IMR-90 (cell line): ENCODE measurements at regions not wholly inside any gene's neighbourhood (a gene's known extent, or its start where the extent isn't known, plus 50 kb on each side); places are given as distances from the start of the nearest gene placed in this dataset.

ENCODE experiments used
- ATAC-seq: fragments of 200-7000 bp; cut with Tn5 transposase; 2 replicates; pipeline ENCODE4 v1.9.1; 2020; ENCODE audit warnings: low read depth, mild to moderate bottlenecking, moderate library complexity
- BruUV-seq: library from RNA; stranded (reverse); fragments of 400-500 nt; replicated peaks from 2 replicates; lab custom pipeline; 2021; lab: Mats Ljungman, UMichigan
- CTCF ChIA-PET: fragments of 300-600 bp; formaldehyde crosslinking; extraction: SDS; loops from one replicate; lab custom pipeline; 2021; ENCODE audit warnings: antibody characterized with exemption; lab: Yijun Ruan, JAX
- POLR2A ChIA-PET: fragments of 300-600 bp; sonication (Branson Sonifier 250); formaldehyde crosslinking; loops from one replicate; lab custom pipeline; 2022; ENCODE audit warnings: antibody characterized with exemption; ENCODE audit not compliant: unreplicated experiment; lab: Charles Lee
- DNase-seq: peaks from one replicate; pipeline ENCODE4 v3.0.0; 2013
- H2AFZ ChIP-seq: replicated peaks from 2 replicates; pipeline ENCODE3; 2013; ENCODE audit warnings: low read length, mild to moderate bottlenecking; ENCODE audit not compliant: poor library complexity
- H2AK5ac ChIP-seq: 2 replicates; pipeline ENCODE4 v1.6.1; 2013; ENCODE audit warnings: low read depth, low read length, inconsistent platforms
- H2AK9ac ChIP-seq: replicated peaks from 2 replicates; pipeline ENCODE3; 2013; ENCODE audit warnings: mild to moderate bottlenecking, low read depth, low read length, moderate library complexity; ENCODE audit not compliant: poor library complexity
- H2BK120ac ChIP-seq: 2 replicates; pipeline ENCODE4 v1.6.1; 2013; ENCODE audit warnings: low read depth, low read length, inconsistent platforms
- H2BK15ac ChIP-seq: 3 replicates; pipeline ENCODE4 v1.6.1; 2013; ENCODE audit warnings: low read depth, low read length, inconsistent platforms
- H2BK20ac ChIP-seq: 2 replicates; pipeline ENCODE4 v1.6.1; 2013; ENCODE audit warnings: low read depth, mild to moderate bottlenecking, inconsistent platforms, low read length, moderate library complexity
- H2BK5ac ChIP-seq: 2 replicates; pipeline ENCODE4 v1.6.1; 2013; ENCODE audit warnings: mild to moderate bottlenecking, low read depth, low read length, inconsistent platforms; ENCODE audit not compliant: poor library complexity, severe bottlenecking
- H3K14ac ChIP-seq: replicated peaks from 2 replicates; pipeline ENCODE4 v1.6.1; 2013; ENCODE audit warnings: low read depth, low read length, inconsistent platforms
- H3K18ac ChIP-seq: 2 replicates; pipeline ENCODE4 v1.6.1; 2013; ENCODE audit warnings: low read depth, low read length, control low read depth
- H3K23ac ChIP-seq: 2 replicates; pipeline ENCODE4 v1.6.1; 2013; ENCODE audit warnings: low read depth, low read length, inconsistent platforms
- H3K27ac ChIP-seq: 2 replicates; pipeline ENCODE4 v1.5.1; 2013; ENCODE audit warnings: mild to moderate bottlenecking, control low read depth, low read length; ENCODE audit not compliant: insufficient read depth
- H3K27me3 ChIP-seq: 2 replicates; pipeline ENCODE4 v1.6.1; 2013; ENCODE audit warnings: low read length; ENCODE audit not compliant: control insufficient read depth, insufficient read depth
- H3K36me3 ChIP-seq: 2 replicates; pipeline ENCODE4 v1.6.1; 2013; ENCODE audit warnings: low read length, mixed read lengths; ENCODE audit not compliant: control insufficient read depth, insufficient read depth
- H3K4ac ChIP-seq: 2 replicates; pipeline ENCODE4 v1.6.1; 2013; ENCODE audit warnings: low read depth, low read length, inconsistent platforms
- H3K4me1 ChIP-seq: 2 replicates; pipeline ENCODE4 v1.6.1; 2013; ENCODE audit warnings: low read length, mixed read lengths; ENCODE audit not compliant: control insufficient read depth, insufficient read depth
- H3K4me2 ChIP-seq: 2 replicates; pipeline ENCODE4 v1.6.1; 2013; ENCODE audit warnings: low read depth, mild to moderate bottlenecking, control low read depth, low read length, moderate library complexity
- H3K4me3 ChIP-seq: 2 replicates; pipeline ENCODE4 v1.5.1; 2013; ENCODE audit warnings: low read depth, mild to moderate bottlenecking, control low read depth, low read length, moderate library complexity; ENCODE audit not compliant: insufficient read depth
- H3K56ac ChIP-seq: 2 replicates; pipeline ENCODE4 v1.6.1; 2013; ENCODE audit warnings: low read length, inconsistent platforms; ENCODE audit not compliant: insufficient read depth; ENCODE audit errors: extremely low read depth
- H3K79me1 ChIP-seq, 2 experiments: 2 replicates each; pipeline ENCODE4 v1.6.1; 2013; ENCODE audit warnings: low read length in 2 of 2, inconsistent platforms in 1 of 2, low read depth in 1 of 2
- H3K9ac ChIP-seq: 2 replicates; pipeline ENCODE4 v1.6.1; 2013; ENCODE audit warnings: low read depth, low read length, control low read depth
- H3K9me1 ChIP-seq: 2 replicates; pipeline ENCODE4 v1.6.1; 2013; ENCODE audit warnings: low read length, inconsistent platforms; ENCODE audit not compliant: insufficient read depth
- H3K9me3 ChIP-seq: 2 replicates; pipeline ENCODE4 v1.6.1; 2013; ENCODE audit warnings: low read length; ENCODE audit not compliant: control insufficient read depth, insufficient read depth
- H4K20me1 ChIP-seq: 2 replicates; pipeline ENCODE4 v1.6.1; 2013; ENCODE audit warnings: low read length, inconsistent platforms; ENCODE audit not compliant: insufficient read depth
- H4K5ac ChIP-seq: 2 replicates; pipeline ENCODE4 v1.6.1; 2013; ENCODE audit warnings: mild to moderate bottlenecking, low read depth, low read length, control low read depth
- H4K8ac ChIP-seq, 2 experiments: 2 replicates each; pipeline ENCODE4 v1.6.1; 2013; ENCODE audit warnings: low read depth in 2 of 2, low read length in 2 of 2, control low read depth in 1 of 2, inconsistent platforms in 1 of 2
- H4K91ac ChIP-seq: 2 replicates; pipeline ENCODE4 v1.6.1; 2013; ENCODE audit warnings: low read depth, low read length, inconsistent platforms; ENCODE audit not compliant: insufficient read depth
- BHLHE40 ChIP-seq: fragments of 150-350 bp; IDR thresholded peaks from 2 replicates; pipeline ENCODE4 v1.6.1; 2016; ENCODE audit warnings: mild to moderate bottlenecking, low read depth, low read length
- CEBPB ChIP-seq: IDR thresholded peaks from 2 replicates; pipeline ENCODE4 v1.6.1; 2012; ENCODE audit warnings: low read depth, low read length, improper control_type of control experiment
- CHD1 ChIP-seq: IDR thresholded peaks from 2 replicates; pipeline ENCODE4 v1.6.1; 2012; ENCODE audit warnings: low read depth, low read length, improper control_type of control experiment
- FOS ChIP-seq: fragments of 150-350 bp; IDR thresholded peaks from 2 replicates; pipeline ENCODE4 v1.6.1; 2016; ENCODE audit warnings: low read depth, low read length
- MAFK ChIP-seq: IDR thresholded peaks from 2 replicates; pipeline ENCODE4 v1.6.1; 2012; ENCODE audit warnings: low read depth, low read length, improper control_type of control experiment
- MAZ ChIP-seq: IDR thresholded peaks from 2 replicates; pipeline ENCODE4 v1.6.1; 2012; ENCODE audit warnings: low read depth, mild to moderate bottlenecking, low read length, improper control_type of control experiment, moderate library complexity, borderline replicate concordance
- MXI1 ChIP-seq: IDR thresholded peaks from 2 replicates; pipeline ENCODE4 v1.6.1; 2012; ENCODE audit warnings: low read depth, mild to moderate bottlenecking, low read length, moderate library complexity, borderline replicate concordance
- NFE2L2 ChIP-seq: fragments of 150-350 bp; IDR thresholded peaks from 2 replicates; pipeline ENCODE4 v1.6.1; 2016; ENCODE audit warnings: low read depth, mild to moderate bottlenecking, low read length
- POLR2A ChIP-seq: IDR thresholded peaks from 2 replicates; pipeline ENCODE4 v1.6.1; 2012; ENCODE audit warnings: mild to moderate bottlenecking, low read depth, low read length
- RAD21 ChIP-seq: IDR thresholded peaks from 2 replicates; pipeline ENCODE4 v1.6.1; 2012; ENCODE audit warnings: low read length, improper control_type of control experiment
- RCOR1 ChIP-seq: IDR thresholded peaks from 2 replicates; pipeline ENCODE4 v1.6.1; 2012; ENCODE audit warnings: mild to moderate bottlenecking, low read length, improper control_type of control experiment; ENCODE audit not compliant: insufficient replicate concordance
- RFX5 ChIP-seq: IDR thresholded peaks from 2 replicates; pipeline ENCODE4 v1.8.0; 2012; ENCODE audit warnings: low read depth, mild to moderate bottlenecking, low read length, moderate library complexity
- SMC3 ChIP-seq: fragments of 150-350 bp; IDR thresholded peaks from 2 replicates; pipeline ENCODE4 v1.6.1; 2016; ENCODE audit warnings: low read depth, mild to moderate bottlenecking, antibody characterized with exemption, low read length, moderate library complexity
- USF2 ChIP-seq: fragments of 150-350 bp; IDR thresholded peaks from 2 replicates; pipeline ENCODE4 v1.6.1; 2017; ENCODE audit warnings: mild to moderate bottlenecking, antibody characterized with exemption, low read length, low read depth
- WGBS, 2 experiments: methylation state at CpG; one replicate each; pipeline versions ENCODE4 v1.1.5 to v1.1.7; 2013; ENCODE audit warnings: missing lambda C conversion rate in 2 of 2; ENCODE audit not compliant: insufficient read length in 1 of 2; ENCODE audit errors: extremely low coverage in 2 of 2; 5-methylcytosine and 5-hydroxymethylcytosine counted together
- dilution Hi-C: fragments of 300-500 bp; cut with HindIII; formaldehyde crosslinking; loops from one replicate; pipeline ENCODE4 v1.14.3; 2018; ENCODE audit warnings: low sequenced_read_pairs; ENCODE audit not compliant: unreplicated experiment
- in situ Hi-C: fragments of 300-500 bp; cut with MboI; formaldehyde crosslinking; loops from 3 replicates; pipeline ENCODE4 v1.14.3; 2019; ENCODE audit warnings: low sequenced_read_pairs, inconsistent platforms, mixed read lengths
- intact Hi-C: fragments of 100-400 bp; cut with micrococcal nuclease; formaldehyde crosslinking; loops from 2 replicates; pipeline ENCODE4 v1.10.0; 2022
- TF ChIP-seq, protein P1 (sequence below): fragments of 150-350 bp; IDR thresholded peaks from 2 replicates; pipeline ENCODE4 v1.6.1; 2016; ENCODE audit warnings: low read depth, mild to moderate bottlenecking, low read length, moderate library complexity, borderline replicate concordance
- TF ChIP-seq, protein P2 (sequence below): conservative IDR thresholded peaks from 2 replicates; pipeline ENCODE4 v1.5.1; 2012; ENCODE audit warnings: mild to moderate bottlenecking, low read depth, low read length, improper control_type of control experiment

DNA sequence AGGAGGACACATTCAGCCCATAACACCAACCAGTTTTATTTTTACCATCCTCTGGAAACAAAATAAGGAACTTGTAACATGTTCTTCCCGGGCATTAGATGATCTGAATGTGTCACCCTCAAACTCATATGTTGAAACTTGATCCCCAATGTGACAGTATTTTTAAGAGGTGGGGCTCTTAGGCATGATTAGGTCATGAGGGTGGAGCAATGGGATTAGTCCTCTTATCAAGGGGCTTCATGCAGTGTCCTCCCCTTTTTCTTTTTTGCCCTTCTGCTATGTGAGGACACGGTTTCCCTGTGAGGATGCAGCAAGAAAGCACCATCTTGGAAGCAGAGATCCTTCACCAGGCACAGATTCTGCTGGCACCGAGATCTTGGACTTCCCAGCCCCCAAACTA, 401.5 kb upstream of the TRIB2 start:
- H3K79me1 ChIP-seq: no peaks in the 10 kb centered on the region
- in situ Hi-C loops (no loop called here), dilution Hi-C loops (no loop called here), intact Hi-C loops (no loop called here)
- H2BK5ac ChIP-seq: no peak overlapping the region
- H3K56ac ChIP-seq: no peak overlapping the region
- POLR2A ChIA-PET: no interaction called here
- no peak overlapping the region for H2AFZ ChIP-seq
- no peak overlapping the region for H2AK5ac ChIP-seq
- no peak overlapping the region for H3K9ac ChIP-seq
- no peaks in the 10 kb centered on the region for H3K27me3 ChIP-seq
- H3K18ac ChIP-seq: no peak overlapping the region
- H4K8ac ChIP-seq: no peak overlapping the region
- TF ChIP-seq FOS (no peak), USF2 (no peak), CHD1 (no peak), RCOR1 (no peak), POLR2A (no peak), SMC3 (no peak), RFX5 (no peak), MAZ (no peak), MAFK (no peak), BHLHE40 (no peak), CEBPB (no peak), MXI1 (no peak), RAD21 (no peak), NFE2L2 (no peak)
- TF ChIP-seq, protein P1, sequence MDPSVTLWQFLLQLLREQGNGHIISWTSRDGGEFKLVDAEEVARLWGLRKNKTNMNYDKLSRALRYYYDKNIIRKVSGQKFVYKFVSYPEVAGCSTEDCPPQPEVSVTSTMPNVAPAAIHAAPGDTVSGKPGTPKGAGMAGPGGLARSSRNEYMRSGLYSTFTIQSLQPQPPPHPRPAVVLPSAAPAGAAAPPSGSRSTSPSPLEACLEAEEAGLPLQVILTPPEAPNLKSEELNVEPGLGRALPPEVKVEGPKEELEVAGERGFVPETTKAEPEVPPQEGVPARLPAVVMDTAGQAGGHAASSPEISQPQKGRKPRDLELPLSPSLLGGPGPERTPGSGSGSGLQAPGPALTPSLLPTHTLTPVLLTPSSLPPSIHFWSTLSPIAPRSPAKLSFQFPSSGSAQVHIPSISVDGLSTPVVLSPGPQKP: no peak
- TF ChIP-seq, protein P2, sequence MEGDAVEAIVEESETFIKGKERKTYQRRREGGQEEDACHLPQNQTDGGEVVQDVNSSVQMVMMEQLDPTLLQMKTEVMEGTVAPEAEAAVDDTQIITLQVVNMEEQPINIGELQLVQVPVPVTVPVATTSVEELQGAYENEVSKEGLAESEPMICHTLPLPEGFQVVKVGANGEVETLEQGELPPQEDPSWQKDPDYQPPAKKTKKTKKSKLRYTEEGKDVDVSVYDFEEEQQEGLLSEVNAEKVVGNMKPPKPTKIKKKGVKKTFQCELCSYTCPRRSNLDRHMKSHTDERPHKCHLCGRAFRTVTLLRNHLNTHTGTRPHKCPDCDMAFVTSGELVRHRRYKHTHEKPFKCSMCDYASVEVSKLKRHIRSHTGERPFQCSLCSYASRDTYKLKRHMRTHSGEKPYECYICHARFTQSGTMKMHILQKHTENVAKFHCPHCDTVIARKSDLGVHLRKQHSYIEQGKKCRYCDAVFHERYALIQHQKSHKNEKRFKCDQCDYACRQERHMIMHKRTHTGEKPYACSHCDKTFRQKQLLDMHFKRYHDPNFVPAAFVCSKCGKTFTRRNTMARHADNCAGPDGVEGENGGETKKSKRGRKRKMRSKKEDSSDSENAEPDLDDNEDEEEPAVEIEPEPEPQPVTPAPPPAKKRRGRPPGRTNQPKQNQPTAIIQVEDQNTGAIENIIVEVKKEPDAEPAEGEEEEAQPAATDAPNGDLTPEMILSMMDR: no peak
- H4K91ac ChIP-seq: no peak overlapping the region
- H3K4me2 ChIP-seq: no peak overlapping the region
- no peak overlapping the region for H2BK20ac ChIP-seq
- H3K4me3 ChIP-seq: no peak overlapping the region
- no peak overlapping the region for H3K27ac ChIP-seq
- no peaks in the 10 kb centered on the region for H4K20me1 ChIP-seq
- CTCF ChIA-PET: no interaction called here
- no peak overlapping the region for H3K4ac ChIP-seq
- H3K14ac ChIP-seq: no peak overlapping the region
- H3K9me3 ChIP-seq: no peaks in the 10 kb centered on the region
- peaks cover 11% of the 10 kb centered on the region for H3K4me1 ChIP-seq
- no TSS peak for BruUV-seq
- H2AK9ac ChIP-seq: no peak overlapping the region
- DNase-seq (no peak), ATAC-seq (no peak)
- no peak overlapping the region for H4K5ac ChIP-seq
- 86% methylated on average over 1 of the region's 3 CpGs; no CpG with 5 or more reads in 1 of the 2 experiments for WGBS, 2 experiments
- H3K36me3 ChIP-seq: no peaks in the 10 kb centered on the region
- H2BK120ac ChIP-seq: no peak overlapping the region
- peaks cover 7% of the 10 kb centered on the region for H3K9me1 ChIP-seq
- no peak overlapping the region for H2BK15ac ChIP-seq
- H3K23ac ChIP-seq: no peak overlapping the region
